HEK293 (cell line): ENCODE measurements at regions not wholly inside any gene's neighbourhood (a gene's known extent, or its start where the extent isn't known, plus 50 kb on each side); places are given as distances from the start of the nearest gene placed in this dataset.

Experiments used
- CTCF ChIA-PET: fragments of 350-600 bp; formaldehyde crosslinking; extraction: SDS; loops from one replicate; lab custom pipeline; 2021; ENCODE audit warnings: antibody characterized with exemption; lab: Yijun Ruan, JAX
- POLR2A ChIA-PET: fragments of 300-600 bp; formaldehyde crosslinking; extraction: SDS; loops from one replicate; lab custom pipeline; 2020; ENCODE audit warnings: antibody characterized with exemption, inconsistent platforms; lab: Yijun Ruan, JAX
- H3K27ac ChIP-seq: fragments of 200-500 bp; sonication (Bioruptor generic); 2 replicates; pipeline ENCODE4 v1.5.1; 2014; ENCODE audit warnings: low read depth, low read length, control low read depth, inconsistent platforms; ENCODE audit errors: extremely low read depth
- H3K36me3 ChIP-seq, 2 experiments: fragments of 200-500 bp in 1 of 2; sonication (Bioruptor generic) in 1 of 2; 1 replicate in 1 of 2; 2 replicates in 1 of 2; pipeline ENCODE4 v1.5.1; 2014 to 2017; ENCODE audit warnings: inconsistent platforms in 2 of 2, low read length in 2 of 2; ENCODE audit not compliant: control insufficient read depth in 2 of 2, insufficient read depth in 1 of 2
- H3K4me1 ChIP-seq: fragments of 200-500 bp; sonication (Bioruptor generic); 2 replicates; pipeline ENCODE4 v1.5.1; 2014; ENCODE audit warnings: mild to moderate bottlenecking, low read length, inconsistent platforms; ENCODE audit not compliant: control insufficient read depth, insufficient read depth
- H3K4me3 ChIP-seq: 2 replicates; pipeline ENCODE4 v1.5.1; 2011; ENCODE audit warnings: low read depth, mild to moderate bottlenecking, control low read depth, low read length, moderate library complexity
- H3K9me3 ChIP-seq: fragments of 200-500 bp; sonication (Bioruptor generic); 2 replicates; pipeline ENCODE4 v1.5.1; 2014; ENCODE audit warnings: low read depth, low read length, inconsistent platforms; ENCODE audit not compliant: control insufficient read depth, insufficient read depth
- PATZ1 ChIP-seq: fragments of 450-650 bp; formaldehyde crosslinking; IDR thresholded peaks from 2 replicates; pipeline ENCODE4 v1.5.1; 2016; ENCODE audit warnings: missing biosample characterization, missing genetic modification characterization
- PRDM1 ChIP-seq: fragments of 450-650 bp; formaldehyde crosslinking; IDR thresholded peaks from 2 replicates; pipeline ENCODE4; 2016; ENCODE audit warnings: missing biosample characterization, missing genetic modification characterization
- SETDB1 ChIP-seq: IDR thresholded peaks from one replicate; pipeline ENCODE4 v1.6.1; 2017; ENCODE audit warnings: mild to moderate bottlenecking, low read length, moderate library complexity, mixed read lengths; ENCODE audit not compliant: insufficient read length
- ZBTB6 ChIP-seq: fragments of 450-650 bp; formaldehyde crosslinking; IDR thresholded peaks from 2 replicates; pipeline ENCODE4 v1.5.1; 2017; ENCODE audit warnings: missing biosample characterization, missing genetic modification characterization
- ZNF214 ChIP-seq: fragments of 450-650 bp; formaldehyde crosslinking; IDR thresholded peaks from 2 replicates; pipeline ENCODE4 v1.5.1; 2017; ENCODE audit warnings: missing biosample characterization, mild to moderate bottlenecking, missing genetic modification characterization, borderline replicate concordance
- ZNF280D ChIP-seq: fragments of 450-650 bp; formaldehyde crosslinking; IDR thresholded peaks from 2 replicates; pipeline ENCODE4 v1.5.1; 2016; ENCODE audit warnings: missing biosample characterization, missing genetic modification characterization
- ZNF311 ChIP-seq: fragments of 450-650 bp; formaldehyde crosslinking; IDR thresholded peaks from 2 replicates; pipeline ENCODE4 v1.5.1; 2017; ENCODE audit warnings: missing biosample characterization, missing genetic modification characterization, borderline replicate concordance
- ZNF423 ChIP-seq: fragments of 450-650 bp; formaldehyde crosslinking; IDR thresholded peaks from 2 replicates; pipeline ENCODE4 v1.5.1; 2016; ENCODE audit warnings: missing biosample characterization, missing genetic modification characterization
- ZNF561 ChIP-seq: fragments of 450-650 bp; IDR thresholded peaks from 2 replicates; pipeline ENCODE4 v1.5.1; 2018; ENCODE audit warnings: missing biosample characterization, missing genetic modification characterization, borderline replicate concordance
- ZNF596 ChIP-seq: fragments of 450-650 bp; IDR thresholded peaks from 2 replicates; pipeline ENCODE4 v1.5.0; 2018; ENCODE audit warnings: missing biosample characterization, mild to moderate bottlenecking, missing genetic modification characterization, moderate library complexity
- ZNF664 ChIP-seq: fragments of 450-650 bp; formaldehyde crosslinking; IDR thresholded peaks from 2 replicates; pipeline ENCODE4 v1.5.1; 2016; ENCODE audit warnings: missing biosample characterization, missing genetic modification characterization
- ZSCAN4 ChIP-seq: fragments of 450-650 bp; formaldehyde crosslinking; IDR thresholded peaks from 2 replicates; pipeline ENCODE4 v1.5.1; 2017; ENCODE audit warnings: missing biosample characterization, missing genetic modification characterization
- TF ChIP-seq, protein P1 (sequence below): fragments of 450-650 bp; formaldehyde crosslinking; IDR thresholded peaks from 2 replicates; pipeline ENCODE4 v1.5.1; 2016; ENCODE audit warnings: missing biosample characterization, missing genetic modification characterization, borderline replicate concordance

GRCh38 chr1:29757866-29758780, 521.8 kb downstream of the PTPRU start:
- Histone ChIP-seq H3K27ac (no peak overlapping the region), H3K4me3 (no peak overlapping the region), H3K36me3 (no peaks in the 10 kb centered on the region), H3K9me3 (no peaks in the 10 kb centered on the region), H3K4me1 (no peaks in the 10 kb centered on the region)
- ChIA-PET POLR2A (no interaction called here), CTCF (interaction anchor here (0.6 to 1.3 kb wide), 2 partner anchors 34 to 54 kb away, joined by 3 to 7 read pairs; no protein-coding TSS in a partner anchor)
- TF ChIP-seq ZNF214 (no peak), ZBTB6 (tag by site-specific recombination) (no peak), ZNF423 (tag by site-specific recombination) (no peak), PRDM1 (tag by site-specific recombination) (no peak), PATZ1 (tag by site-specific recombination) (no peak)

DNA sequence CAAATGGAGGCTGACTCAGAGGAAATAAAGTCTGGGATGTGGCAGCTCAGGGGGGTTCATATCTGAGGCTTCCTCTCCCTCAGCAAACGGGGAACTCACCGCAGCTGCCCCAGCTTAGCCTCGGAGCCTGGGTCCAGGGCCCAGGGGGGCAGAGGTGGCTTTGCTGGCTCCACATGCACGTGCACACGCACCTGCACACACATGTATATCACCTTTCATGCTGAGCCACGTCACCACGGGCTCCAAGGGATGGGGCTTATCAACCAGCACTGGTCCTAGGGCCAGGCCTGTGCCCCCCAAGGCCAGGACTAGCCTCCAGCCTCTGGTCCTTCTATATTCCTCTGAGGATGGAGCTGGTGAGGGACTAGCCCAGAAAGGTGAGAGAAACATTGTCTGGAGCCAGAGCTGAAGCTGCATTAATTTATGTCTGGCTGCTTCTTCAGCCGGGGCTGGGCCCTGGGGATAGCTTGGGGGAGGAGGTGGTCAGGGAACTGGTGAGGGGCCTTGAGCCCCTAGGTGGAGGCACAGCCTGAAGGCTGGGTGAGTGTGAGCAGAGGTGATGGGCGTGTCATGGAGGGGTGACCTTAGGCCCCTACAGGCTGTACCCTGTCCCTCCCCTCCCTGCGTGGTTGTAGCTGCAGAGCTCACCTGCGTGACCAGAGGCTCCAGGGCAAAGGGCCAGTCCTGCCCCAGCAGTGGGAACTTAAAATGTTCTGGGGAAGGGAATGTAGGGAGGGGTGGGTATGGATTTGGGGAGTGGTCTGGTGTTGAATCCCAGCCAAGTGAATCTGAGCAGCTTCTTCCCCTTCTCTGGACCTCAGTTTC, 520.8 kb downstream of the PTPRU start:
- H3K36me3 ChIP-seq = no peaks in the 10 kb centered on the region
- H3K27ac ChIP-seq = no peak overlapping the region
- H3K4me3 ChIP-seq = no peak overlapping the region
- no peaks in the 10 kb centered on the region for H3K9me3 ChIP-seq
- POLR2A ChIA-PET = no interaction called here
- TF ChIP-seq ZNF561 (tag by site-specific recombination) (no peak), ZSCAN4 (tag by site-specific recombination) (no peak)
- CTCF ChIA-PET = interaction anchor here (0.6 to 1.3 kb wide), 3 partner anchors 35 to 645 kb away, joined by 3 to 7 read pairs (median 5); no protein-coding TSS in a partner anchor
- H3K4me1 ChIP-seq = no peaks in the 10 kb centered on the region

GRCh38 chr1:29756498-29756897, 520.2 kb downstream of the PTPRU start:
- POLR2A ChIA-PET = no interaction called here
- TF ChIP-seq ZNF596 (no peak), SETDB1 (no peak), ZNF311 (tag by site-specific recombination) (no peak), ZNF664 (tag by site-specific recombination) (no peak), ZNF280D (no peak)
- TF ChIP-seq, protein P1, sequence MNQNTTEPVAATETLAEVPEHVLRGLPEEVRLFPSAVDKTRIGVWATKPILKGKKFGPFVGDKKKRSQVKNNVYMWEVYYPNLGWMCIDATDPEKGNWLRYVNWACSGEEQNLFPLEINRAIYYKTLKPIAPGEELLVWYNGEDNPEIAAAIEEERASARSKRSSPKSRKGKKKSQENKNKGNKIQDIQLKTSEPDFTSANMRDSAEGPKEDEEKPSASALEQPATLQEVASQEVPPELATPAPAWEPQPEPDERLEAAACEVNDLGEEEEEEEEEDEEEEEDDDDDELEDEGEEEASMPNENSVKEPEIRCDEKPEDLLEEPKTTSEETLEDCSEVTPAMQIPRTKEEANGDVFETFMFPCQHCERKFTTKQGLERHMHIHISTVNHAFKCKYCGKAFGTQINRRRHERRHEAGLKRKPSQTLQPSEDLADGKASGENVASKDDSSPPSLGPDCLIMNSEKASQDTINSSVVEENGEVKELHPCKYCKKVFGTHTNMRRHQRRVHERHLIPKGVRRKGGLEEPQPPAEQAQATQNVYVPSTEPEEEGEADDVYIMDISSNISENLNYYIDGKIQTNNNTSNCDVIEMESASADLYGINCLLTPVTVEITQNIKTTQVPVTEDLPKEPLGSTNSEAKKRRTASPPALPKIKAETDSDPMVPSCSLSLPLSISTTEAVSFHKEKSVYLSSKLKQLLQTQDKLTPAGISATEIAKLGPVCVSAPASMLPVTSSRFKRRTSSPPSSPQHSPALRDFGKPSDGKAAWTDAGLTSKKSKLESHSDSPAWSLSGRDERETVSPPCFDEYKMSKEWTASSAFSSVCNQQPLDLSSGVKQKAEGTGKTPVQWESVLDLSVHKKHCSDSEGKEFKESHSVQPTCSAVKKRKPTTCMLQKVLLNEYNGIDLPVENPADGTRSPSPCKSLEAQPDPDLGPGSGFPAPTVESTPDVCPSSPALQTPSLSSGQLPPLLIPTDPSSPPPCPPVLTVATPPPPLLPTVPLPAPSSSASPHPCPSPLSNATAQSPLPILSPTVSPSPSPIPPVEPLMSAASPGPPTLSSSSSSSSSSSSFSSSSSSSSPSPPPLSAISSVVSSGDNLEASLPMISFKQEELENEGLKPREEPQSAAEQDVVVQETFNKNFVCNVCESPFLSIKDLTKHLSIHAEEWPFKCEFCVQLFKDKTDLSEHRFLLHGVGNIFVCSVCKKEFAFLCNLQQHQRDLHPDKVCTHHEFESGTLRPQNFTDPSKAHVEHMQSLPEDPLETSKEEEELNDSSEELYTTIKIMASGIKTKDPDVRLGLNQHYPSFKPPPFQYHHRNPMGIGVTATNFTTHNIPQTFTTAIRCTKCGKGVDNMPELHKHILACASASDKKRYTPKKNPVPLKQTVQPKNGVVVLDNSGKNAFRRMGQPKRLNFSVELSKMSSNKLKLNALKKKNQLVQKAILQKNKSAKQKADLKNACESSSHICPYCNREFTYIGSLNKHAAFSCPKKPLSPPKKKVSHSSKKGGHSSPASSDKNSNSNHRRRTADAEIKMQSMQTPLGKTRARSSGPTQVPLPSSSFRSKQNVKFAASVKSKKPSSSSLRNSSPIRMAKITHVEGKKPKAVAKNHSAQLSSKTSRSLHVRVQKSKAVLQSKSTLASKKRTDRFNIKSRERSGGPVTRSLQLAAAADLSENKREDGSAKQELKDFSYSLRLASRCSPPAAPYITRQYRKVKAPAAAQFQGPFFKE = no peak

More at GRCh38 chr1:29756498-29756897, 520.2 kb downstream of the PTPRU start:
- CTCF ChIA-PET = interaction anchor here (1.3 kb wide), 1 partner anchor 36 kb away, joined by 7 read pairs; no protein-coding TSS in a partner anchor
- H3K4me3 ChIP-seq = no peak overlapping the region
- no peaks in the 10 kb centered on the region for H3K9me3 ChIP-seq
- H3K36me3 ChIP-seq = no peaks in the 10 kb centered on the region
- no peak overlapping the region for H3K27ac ChIP-seq
- no peaks in the 10 kb centered on the region for H3K4me1 ChIP-seq
